ENCODE measurements at regions not wholly inside any gene's neighbourhood (a gene's known extent, or its start where the extent isn't known, plus 50 kb on each side); places are given as distances from the start of the nearest gene placed in this dataset.

DNA sequence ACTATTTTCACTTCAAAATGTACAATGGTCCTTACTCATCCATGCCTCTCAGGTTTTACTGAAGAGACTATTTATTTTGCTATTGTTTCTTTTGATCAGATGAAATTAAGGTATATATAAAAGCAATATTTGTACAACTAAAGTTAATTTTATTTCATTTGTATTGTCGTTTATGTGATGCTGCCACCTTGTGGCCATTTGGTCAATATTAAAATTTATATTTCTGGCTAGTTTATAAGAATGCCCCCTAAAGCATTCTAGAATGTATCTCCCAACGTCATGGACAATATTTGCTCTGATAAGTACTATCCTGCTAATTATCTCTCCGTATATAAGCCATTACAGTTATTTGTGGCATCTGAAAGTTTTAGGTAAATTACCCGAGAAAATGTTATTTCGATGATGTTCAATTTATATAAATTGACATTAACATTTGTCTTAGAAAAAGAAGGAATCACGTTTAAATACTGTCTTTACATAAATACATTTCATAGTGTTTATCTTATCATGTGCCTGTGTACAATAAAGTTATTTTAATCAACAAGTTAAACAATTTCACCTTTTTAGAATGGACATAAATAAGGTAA is 680.0 kb downstream of the TAF11L14 start:
- ATAC-seq: no peak
- no peak for TF ChIP-seq ZNF8 (CRISPR knock-in tag; IDR thresholded peaks at IDR 0.05)
- TF ChIP-seq, protein P1, sequence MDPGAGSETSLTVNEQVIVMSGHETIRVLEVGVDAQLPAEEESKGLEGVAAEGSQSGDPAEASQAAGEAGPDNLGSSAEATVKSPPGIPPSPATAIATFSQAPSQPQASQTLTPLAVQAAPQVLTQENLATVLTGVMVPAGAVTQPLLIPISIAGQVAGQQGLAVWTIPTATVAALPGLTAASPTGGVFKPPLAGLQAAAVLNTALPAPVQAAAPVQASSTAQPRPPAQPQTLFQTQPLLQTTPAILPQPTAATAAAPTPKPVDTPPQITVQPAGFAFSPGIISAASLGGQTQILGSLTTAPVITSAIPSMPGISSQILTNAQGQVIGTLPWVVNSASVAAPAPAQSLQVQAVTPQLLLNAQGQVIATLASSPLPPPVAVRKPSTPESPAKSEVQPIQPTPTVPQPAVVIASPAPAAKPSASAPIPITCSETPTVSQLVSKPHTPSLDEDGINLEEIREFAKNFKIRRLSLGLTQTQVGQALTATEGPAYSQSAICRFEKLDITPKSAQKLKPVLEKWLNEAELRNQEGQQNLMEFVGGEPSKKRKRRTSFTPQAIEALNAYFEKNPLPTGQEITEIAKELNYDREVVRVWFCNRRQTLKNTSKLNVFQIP (CRISPR knock-in tag; IDR thresholded peaks at IDR 0.05; ENCODE audit: borderline replicate concordance, low read depth): no peak
- no peak for TF ChIP-seq RARB (CRISPR knock-in tag; IDR thresholded peaks at IDR 0.05)
- no peak for TF ChIP-seq GLIS3 (CRISPR knock-in tag; IDR thresholded peaks at IDR 0.05)
- no peak for TF ChIP-seq BACH2 (CRISPR knock-in tag; IDR thresholded peaks at IDR 0.05; ENCODE audit: borderline replicate concordance)
- no peak for TF ChIP-seq ARNTL (CRISPR knock-in tag; IDR thresholded peaks at IDR 0.05; ENCODE audit: borderline replicate concordance, low read depth)
- TF ChIP-seq, protein P2, sequence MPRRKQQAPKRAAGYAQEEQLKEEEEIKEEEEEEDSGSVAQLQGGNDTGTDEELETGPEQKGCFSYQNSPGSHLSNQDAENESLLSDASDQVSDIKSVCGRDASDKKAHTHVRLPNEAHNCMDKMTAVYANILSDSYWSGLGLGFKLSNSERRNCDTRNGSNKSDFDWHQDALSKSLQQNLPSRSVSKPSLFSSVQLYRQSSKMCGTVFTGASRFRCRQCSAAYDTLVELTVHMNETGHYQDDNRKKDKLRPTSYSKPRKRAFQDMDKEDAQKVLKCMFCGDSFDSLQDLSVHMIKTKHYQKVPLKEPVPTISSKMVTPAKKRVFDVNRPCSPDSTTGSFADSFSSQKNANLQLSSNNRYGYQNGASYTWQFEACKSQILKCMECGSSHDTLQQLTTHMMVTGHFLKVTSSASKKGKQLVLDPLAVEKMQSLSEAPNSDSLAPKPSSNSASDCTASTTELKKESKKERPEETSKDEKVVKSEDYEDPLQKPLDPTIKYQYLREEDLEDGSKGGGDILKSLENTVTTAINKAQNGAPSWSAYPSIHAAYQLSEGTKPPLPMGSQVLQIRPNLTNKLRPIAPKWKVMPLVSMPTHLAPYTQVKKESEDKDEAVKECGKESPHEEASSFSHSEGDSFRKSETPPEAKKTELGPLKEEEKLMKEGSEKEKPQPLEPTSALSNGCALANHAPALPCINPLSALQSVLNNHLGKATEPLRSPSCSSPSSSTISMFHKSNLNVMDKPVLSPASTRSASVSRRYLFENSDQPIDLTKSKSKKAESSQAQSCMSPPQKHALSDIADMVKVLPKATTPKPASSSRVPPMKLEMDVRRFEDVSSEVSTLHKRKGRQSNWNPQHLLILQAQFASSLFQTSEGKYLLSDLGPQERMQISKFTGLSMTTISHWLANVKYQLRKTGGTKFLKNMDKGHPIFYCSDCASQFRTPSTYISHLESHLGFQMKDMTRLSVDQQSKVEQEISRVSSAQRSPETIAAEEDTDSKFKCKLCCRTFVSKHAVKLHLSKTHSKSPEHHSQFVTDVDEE (CRISPR knock-in tag; IDR thresholded peaks at IDR 0.05): no peak
- no peak for TF ChIP-seq ZFP30 (CRISPR knock-in tag; IDR thresholded peaks at IDR 0.05)
- TF ChIP-seq TCF4 (CRISPR knock-in tag; IDR thresholded peaks at IDR 0.05; ENCODE audit: borderline replicate concordance): no peak
- no peak for TF ChIP-seq CSRNP3 (CRISPR knock-in tag; IDR thresholded peaks at IDR 0.05)
- TF ChIP-seq ZNF70 (CRISPR knock-in tag; IDR thresholded peaks at IDR 0.05): no peak
- TF ChIP-seq ZNF565 (CRISPR knock-in tag; conservative IDR thresholded peaks at IDR 0.05; ENCODE audit: low read depth): no peak
- TF ChIP-seq ZFP3 (CRISPR knock-in tag; IDR thresholded peaks at IDR 0.05): no peak
- TF ChIP-seq ESRRG (CRISPR knock-in tag; IDR thresholded peaks at IDR 0.05): no peak
- no peak for TF ChIP-seq OSR1 (CRISPR knock-in tag; IDR thresholded peaks at IDR 0.05)
- TF ChIP-seq ISL1 (CRISPR knock-in tag; IDR thresholded peaks at IDR 0.05): no peak
- TF ChIP-seq CREB5 (CRISPR knock-in tag; IDR thresholded peaks at IDR 0.05; ENCODE audit: low read depth): no peak

GRCh38 chr5:18321262-18321942 is 687.1 kb downstream of the TAF11L14 start:
- TF ChIP-seq, protein P2 (CRISPR knock-in tag; IDR thresholded peaks at IDR 0.05): no peak
- no peak for TF ChIP-seq PATZ1 (CRISPR knock-in tag; IDR thresholded peaks at IDR 0.05; ENCODE audit: borderline replicate concordance)
- TF ChIP-seq TCF4 (CRISPR knock-in tag; IDR thresholded peaks at IDR 0.05; ENCODE audit: borderline replicate concordance): no peak
- TF ChIP-seq CSRNP3 (CRISPR knock-in tag; IDR thresholded peaks at IDR 0.05): no peak
- TF ChIP-seq ESRRG (CRISPR knock-in tag; IDR thresholded peaks at IDR 0.05): no peak
- TF ChIP-seq, protein P1 (CRISPR knock-in tag; IDR thresholded peaks at IDR 0.05; ENCODE audit: borderline replicate concordance, low read depth): no peak
- no peak for TF ChIP-seq TOX (CRISPR knock-in tag; IDR thresholded peaks at IDR 0.05; ENCODE audit: borderline replicate concordance)
- no peak for TF ChIP-seq ZFP30 (CRISPR knock-in tag; IDR thresholded peaks at IDR 0.05)
- no peak for TF ChIP-seq ZNF565 (CRISPR knock-in tag; conservative IDR thresholded peaks at IDR 0.05; ENCODE audit: low read depth)
- TF ChIP-seq CSDC2 (CRISPR knock-in tag; IDR thresholded peaks at IDR 0.05): no peak
- no peak for TF ChIP-seq ZC3H10 (CRISPR knock-in tag; IDR thresholded peaks at IDR 0.05)
- no peak for TF ChIP-seq ZNF70 (CRISPR knock-in tag; IDR thresholded peaks at IDR 0.05)
- TF ChIP-seq ARNTL (CRISPR knock-in tag; IDR thresholded peaks at IDR 0.05; ENCODE audit: borderline replicate concordance, low read depth): no peak
- no peak for TF ChIP-seq BACH2 (CRISPR knock-in tag; IDR thresholded peaks at IDR 0.05; ENCODE audit: borderline replicate concordance)
- TF ChIP-seq ZFP3 (CRISPR knock-in tag; IDR thresholded peaks at IDR 0.05): no peak
- TF ChIP-seq ISL1 (CRISPR knock-in tag; IDR thresholded peaks at IDR 0.05): no peak
- TF ChIP-seq GLIS3 (CRISPR knock-in tag; IDR thresholded peaks at IDR 0.05): no peak
- no peak for TF ChIP-seq RARB (CRISPR knock-in tag; IDR thresholded peaks at IDR 0.05)
- no peak for TF ChIP-seq ZNF8 (CRISPR knock-in tag; IDR thresholded peaks at IDR 0.05)
- TF ChIP-seq OSR1 (CRISPR knock-in tag; IDR thresholded peaks at IDR 0.05): no peak
- ATAC-seq: no peak
